ENCODE measurements at regions not wholly inside any gene's neighbourhood (a gene's known extent, or its start where the extent isn't known, plus 50 kb on each side); places are given as distances from the start of the nearest gene placed in this dataset.
"Not testable (repeated sequence)": the region's sequence is repeated elsewhere in the genome, so short reads cannot be mapped to it uniquely, and the experiment has no call there.

GRCh38 chr11:134591338-134591737 is 179.3 kb upstream of the B3GAT1 start:
- no peak for DNase-seq (ENCODE audit: low spot score)

- peak; percentile 51 for DNase-seq (ENCODE audit: low spot score)
These were observed 177.1 kb upstream of the B3GAT1 start for GRCh38 chr11:134589129-134589528.

GRCh38 chr11:134588460-134589110 is 176.5 kb upstream of the B3GAT1 start:
- DNase-seq (ENCODE audit: low spot score): not testable (repeated sequence)

GRCh38 chr11:134587345-134587744 is 175.3 kb upstream of the B3GAT1 start:
- peak; percentile 38 for DNase-seq (ENCODE audit: low spot score)

GRCh38 chr11:134586726-134587125 is 174.7 kb upstream of the B3GAT1 start:
- DNase-seq (ENCODE audit: low spot score): no peak

GRCh38 chr11:134585666-134586610 is 173.9 kb upstream of the B3GAT1 start:
- peak; percentile 45 for DNase-seq (ENCODE audit: low spot score)

- DNase-seq (ENCODE audit: low spot score): peak; percentile 22
These were observed 172.8 kb upstream of the B3GAT1 start for GRCh38 chr11:134584706-134585445.

GRCh38 chr11:134584001-134584561 is 172.0 kb upstream of the B3GAT1 start:
- peak; percentile 44 for DNase-seq (ENCODE audit: low spot score)

- no peak for DNase-seq (ENCODE audit: low spot score)
These were observed 171.5 kb upstream of the B3GAT1 start for GRCh38 chr11:134583397-134583990.

- no peak for DNase-seq (ENCODE audit: low spot score)
These were observed 170.7 kb upstream of the B3GAT1 start for GRCh38 chr11:134582770-134583095.

GRCh38 chr11:134581966-134582769 is 170.1 kb upstream of the B3GAT1 start:
- peak; percentile 41 for DNase-seq (ENCODE audit: low spot score)

- DNase-seq (ENCODE audit: low spot score): peak; percentile 18
These were observed 169.1 kb upstream of the B3GAT1 start for GRCh38 chr11:134581121-134581626.

- peak; percentile 57 for DNase-seq (ENCODE audit: low spot score)
These were observed 168.6 kb upstream of the B3GAT1 start for GRCh38 chr11:134580610-134580975.

GRCh38 chr11:134579724-134580609 is 167.9 kb upstream of the B3GAT1 start:
- peak; percentile 33 for DNase-seq (ENCODE audit: low spot score)

GRCh38 chr11:134578807-134579723 is 167.0 kb upstream of the B3GAT1 start:
- DNase-seq (ENCODE audit: low spot score): peak; percentile 60

GRCh38 chr11:134577751-134578395 is 165.8 kb upstream of the B3GAT1 start:
- peak; percentile 51 for DNase-seq (ENCODE audit: low spot score)

GRCh38 chr11:134576721-134577171 is 164.7 kb upstream of the B3GAT1 start:
- DNase-seq (ENCODE audit: low spot score): peak; percentile 20

GRCh38 chr11:134576286-134576685 is 164.2 kb upstream of the B3GAT1 start:
- peak; percentile 20 for DNase-seq (ENCODE audit: low spot score)
